Fibroblast of the aortic adventitia (primary cell): ENCODE measurements at regions not wholly inside any gene's neighbourhood (a gene's known extent, or its start where the extent isn't known, plus 50 kb on each side); places are given as distances from the start of the nearest gene placed in this dataset.

Source experiments
- DNase-seq: peaks from one replicate; pipeline ENCODE4 v3.0.0-alpha.2; 2010; ENCODE audit warnings: low read depth
- H3K4me3 ChIP-seq: 2 replicates; pipeline ENCODE4 v1.5.1; 2011; ENCODE audit warnings: low read depth, mild to moderate bottlenecking, control low read depth, low read length, moderate library complexity
- CTCF ChIP-seq: IDR thresholded peaks from 2 replicates; pipeline ENCODE4 v1.5.1; 2011; ENCODE audit warnings: mild to moderate bottlenecking, low read length, control low read depth, inconsistent platforms; ENCODE audit not compliant: insufficient read depth

DNA sequence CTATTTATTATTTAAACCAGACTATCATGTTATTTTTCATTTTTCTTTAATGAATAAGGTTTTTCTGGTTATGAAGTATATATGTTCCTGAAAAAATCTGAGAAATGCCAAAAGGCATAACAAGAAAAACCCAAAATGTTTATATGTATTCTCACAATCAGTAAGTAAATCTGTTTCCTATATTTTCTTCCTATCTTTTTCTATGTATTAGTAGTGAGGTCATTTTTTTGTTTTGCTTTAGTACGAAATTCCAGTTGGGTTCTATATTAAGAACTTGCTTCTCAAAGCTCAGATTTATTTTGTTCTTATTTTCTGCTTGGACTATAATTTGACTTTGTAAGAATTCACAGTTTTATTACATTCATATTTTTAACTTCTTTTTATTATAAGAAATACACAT lies 287.5 kb upstream of the NFE2L3 start:
- no peak for TF ChIP-seq CTCF
- no peak overlapping the region for H3K4me3 ChIP-seq
- no peak for DNase-seq

DNA sequence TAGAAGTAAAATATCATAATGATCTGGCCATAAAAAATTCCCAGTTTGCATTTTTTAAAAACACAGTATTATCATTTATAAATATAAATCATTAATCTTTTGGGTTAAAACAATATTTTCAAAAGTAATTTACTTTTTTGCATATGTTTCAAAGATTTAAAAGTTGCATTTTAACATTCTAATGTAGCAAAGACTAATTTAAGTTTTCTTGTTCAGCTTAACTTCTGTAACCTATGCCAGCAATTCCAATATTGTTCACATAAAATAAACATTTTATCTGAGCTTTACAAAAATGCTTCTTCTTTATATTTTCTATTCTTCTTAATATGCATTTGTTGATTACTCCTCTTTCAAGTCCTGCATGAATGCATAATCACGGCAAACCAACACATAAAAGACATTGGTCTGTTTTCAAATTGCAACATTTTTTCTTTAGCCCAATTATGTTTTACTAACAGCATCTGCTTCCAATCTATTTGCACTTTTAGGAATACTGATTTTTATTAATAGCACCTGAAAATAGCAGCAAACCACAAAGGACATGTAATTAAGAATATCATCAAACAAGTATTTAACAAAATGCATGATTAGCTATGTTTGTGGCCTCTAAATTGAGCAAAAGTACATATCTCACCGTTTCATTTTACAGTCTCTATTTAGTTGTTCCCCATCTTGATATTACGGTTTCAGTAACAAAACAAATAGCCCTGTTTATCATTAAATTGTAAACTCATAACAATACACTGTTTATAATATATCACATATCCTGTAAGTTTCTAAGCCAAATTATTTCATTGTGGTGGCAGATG lies 286.9 kb upstream of the NFE2L3 start:
- no peak for TF ChIP-seq CTCF
- DNase-seq: no peak

DNA sequence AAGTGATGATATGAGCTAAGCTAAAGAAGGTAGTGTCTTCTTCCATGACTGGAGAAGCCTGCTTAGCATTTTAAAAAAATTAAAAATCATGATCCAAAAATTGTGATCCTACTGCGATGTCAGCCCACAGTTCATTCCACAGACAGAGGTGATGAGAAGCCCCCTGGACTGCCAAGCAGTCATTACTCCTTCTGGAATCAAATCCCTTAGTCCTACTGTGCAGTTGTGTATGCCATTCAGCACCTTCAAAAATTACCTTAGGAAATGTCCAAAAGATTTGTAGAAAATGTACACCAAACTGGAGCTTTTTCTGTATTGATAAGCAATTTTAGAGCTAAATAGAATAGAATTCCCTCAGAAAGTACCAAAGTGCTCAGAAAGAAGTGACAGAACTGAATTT lies 283.5 kb upstream of the NFE2L3 start:
- TF ChIP-seq CTCF: no peak
- no peak overlapping the region for H3K4me3 ChIP-seq
- DNase-seq: no peak

More for the DNA sequence above, 286.9 kb upstream of the NFE2L3 start:
- H3K4me3 ChIP-seq: no peak overlapping the region

GRCh38 chr7:25870574-25870973 lies 281.4 kb upstream of the NFE2L3 start:
- no peak for TF ChIP-seq CTCF
- H3K4me3 ChIP-seq: no peak overlapping the region
- no peak for DNase-seq

- no peak for DNase-seq
- TF ChIP-seq CTCF: no peak
- no peak overlapping the region for H3K4me3 ChIP-seq
Observed at GRCh38 chr7:25876092-25876491, 275.9 kb upstream of the NFE2L3 start.

DNA sequence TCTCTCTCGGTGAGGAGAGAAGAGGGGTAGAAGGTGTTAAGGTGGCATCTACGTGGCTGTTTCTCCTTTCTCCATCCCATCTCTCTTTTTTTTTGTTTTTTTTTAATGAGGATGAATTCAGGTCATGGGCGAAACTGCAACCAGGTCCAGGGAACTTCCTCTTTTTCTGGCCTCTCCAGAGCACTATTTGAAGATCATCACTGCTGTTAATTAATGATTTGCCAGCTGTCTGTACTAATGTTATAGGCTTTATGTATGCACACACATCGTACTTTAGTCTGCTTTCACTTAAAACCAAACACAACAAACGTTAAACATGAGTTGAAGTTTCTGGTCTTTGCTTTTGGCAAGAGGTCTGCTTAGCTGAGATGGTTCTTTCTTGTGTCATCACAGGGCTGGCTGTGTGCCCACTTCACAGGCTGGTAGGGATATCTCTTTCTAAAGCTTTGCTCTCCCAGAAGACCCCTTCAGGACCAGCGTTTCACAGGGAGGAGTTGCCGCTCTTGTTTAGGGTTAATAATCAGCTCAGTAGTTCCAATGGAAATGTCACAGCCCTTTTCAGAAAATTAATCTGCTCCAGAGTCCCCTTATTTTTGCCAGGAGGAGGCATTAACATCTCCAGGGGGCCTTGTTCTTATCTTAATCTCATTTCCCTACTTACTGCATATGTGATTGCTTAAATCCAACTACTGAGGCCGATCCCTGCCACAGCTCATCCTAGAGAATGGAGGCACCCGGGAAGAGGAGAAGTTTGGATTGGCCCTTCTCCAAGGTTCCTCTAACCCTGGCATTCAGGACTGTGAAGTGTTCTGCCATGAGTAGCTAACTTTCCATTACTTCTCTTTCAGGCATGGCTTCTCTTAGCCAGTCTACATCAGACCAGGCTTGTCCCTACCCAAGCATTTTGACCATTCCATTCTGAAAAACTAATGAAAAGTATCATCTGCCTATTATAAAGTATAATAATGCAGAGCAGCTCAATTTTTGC lies 273.9 kb upstream of the NFE2L3 start:
- no peak overlapping the region for H3K4me3 ChIP-seq
- no peak for DNase-seq
- TF ChIP-seq CTCF: no peak
